ENCODE measurements at regions not wholly inside any gene's neighbourhood (a gene's known extent, or its start where the extent isn't known, plus 50 kb on each side); places are given as distances from the start of the nearest gene placed in this dataset.

- H3K4me1 ChIP-seq (ENCODE audit: control insufficient read depth, low read length) = peaks cover 6% of the 10 kb centered on the region
- no peaks in the 10 kb centered on the region for H3F3A ChIP-seq (ENCODE audit: control insufficient read depth, insufficient read depth)
- no peak overlapping the region for H3K4me3 ChIP-seq (ENCODE audit: low read length)
- peaks cover 6% of the 10 kb centered on the region; the same call in 1 of the 2 replicates for H3K27me3 ChIP-seq (ENCODE audit: control insufficient read depth, low read length)
- no peak overlapping the region for H3K4me2 ChIP-seq (ENCODE audit: low read length)
- no peaks in the 10 kb centered on the region for H3K79me2 ChIP-seq (ENCODE audit: control insufficient read depth, low read length)
- no peaks in the 10 kb centered on the region for H3K9me3 ChIP-seq (ENCODE audit: control insufficient read depth, insufficient read depth, low read length)
- no peaks in the 10 kb centered on the region for H3K9me2 ChIP-seq (replicated peaks; ENCODE audit: control insufficient read depth, low read length)
- TF ChIP-seq CTCF (IDR thresholded peaks at IDR 0.05; ENCODE audit: low read depth, low read length, poor library complexity, severe bottlenecking) (no peak), EZH2phosphoT487 (IDR thresholded peaks at IDR 0.05; ENCODE audit: borderline replicate concordance, low read length) (no peak)
- H3K27ac ChIP-seq (ENCODE audit: low read depth, low read length) = no peak overlapping the region
- no peaks in the 10 kb centered on the region for H4K20me1 ChIP-seq (ENCODE audit: control insufficient read depth, insufficient read depth, low read depth, low read length)
- no peaks in the 10 kb centered on the region for H3K36me3 ChIP-seq (ENCODE audit: control insufficient read depth, low read length)
Observed at GRCh38 chr15:92724144-92724543, 68.6 kb upstream of the FAM174B start.

- TF ChIP-seq CTCF (IDR thresholded peaks at IDR 0.05; ENCODE audit: low read depth, low read length, poor library complexity, severe bottlenecking) (no peak), EZH2phosphoT487 (IDR thresholded peaks at IDR 0.05; ENCODE audit: borderline replicate concordance, low read length) (no peak)
- no peaks in the 10 kb centered on the region for H3K27me3 ChIP-seq (ENCODE audit: control insufficient read depth, low read length)
Observed at GRCh38 chr15:92725171-92725570, 69.6 kb upstream of the FAM174B start.

GRCh38 chr15:92728266-92728665, 72.7 kb upstream of the FAM174B start:
- Histone ChIP-seq H3K27me3 (ENCODE audit: control insufficient read depth, low read length) (no peaks in the 10 kb centered on the region), H3K9me3 (ENCODE audit: control insufficient read depth, insufficient read depth, low read length) (no peaks in the 10 kb centered on the region), H3K4me3 (ENCODE audit: low read length) (no peak overlapping the region), H3K79me2 (ENCODE audit: control insufficient read depth, low read length) (no peaks in the 10 kb centered on the region), H3K27ac (ENCODE audit: low read depth, low read length) (no peak overlapping the region), H4K20me1 (ENCODE audit: control insufficient read depth, insufficient read depth, low read depth, low read length) (no peaks in the 10 kb centered on the region), H3K4me2 (ENCODE audit: low read length) (no peak overlapping the region), H3K4me1 (ENCODE audit: control insufficient read depth, low read length) (peaks cover 12% of the 10 kb centered on the region), H3K9me2 (replicated peaks; ENCODE audit: control insufficient read depth, low read length) (no peaks in the 10 kb centered on the region), H3K36me3 (ENCODE audit: control insufficient read depth, low read length) (no peaks in the 10 kb centered on the region), H3F3A (ENCODE audit: control insufficient read depth, insufficient read depth) (no peaks in the 10 kb centered on the region)
- TF ChIP-seq EZH2phosphoT487 (IDR thresholded peaks at IDR 0.05; ENCODE audit: borderline replicate concordance, low read length) (no peak), CTCF (IDR thresholded peaks at IDR 0.05; ENCODE audit: low read depth, low read length, poor library complexity, severe bottlenecking) (no peak)

More at GRCh38 chr15:92725171-92725570, 69.6 kb upstream of the FAM174B start:
- H3K4me3 ChIP-seq (ENCODE audit: low read length) = no peak overlapping the region
- no peak overlapping the region for H3K4me2 ChIP-seq (ENCODE audit: low read length)
- H3K36me3 ChIP-seq (ENCODE audit: control insufficient read depth, low read length) = no peaks in the 10 kb centered on the region
- H3K4me1 ChIP-seq (ENCODE audit: control insufficient read depth, low read length) = peaks cover 6% of the 10 kb centered on the region
- H3K27ac ChIP-seq (ENCODE audit: low read depth, low read length) = no peak overlapping the region
- H3K9me3 ChIP-seq (ENCODE audit: control insufficient read depth, insufficient read depth, low read length) = no peaks in the 10 kb centered on the region
- no peaks in the 10 kb centered on the region for H4K20me1 ChIP-seq (ENCODE audit: control insufficient read depth, insufficient read depth, low read depth, low read length)
- no peaks in the 10 kb centered on the region for H3K79me2 ChIP-seq (ENCODE audit: control insufficient read depth, low read length)
- H3F3A ChIP-seq (ENCODE audit: control insufficient read depth, insufficient read depth) = no peaks in the 10 kb centered on the region
- no peaks in the 10 kb centered on the region for H3K9me2 ChIP-seq (replicated peaks; ENCODE audit: control insufficient read depth, low read length)

Data from DOHH2 (cell line).